Endothelial cell (in vitro differentiated cells): ENCODE measurements at regions not wholly inside any gene's neighbourhood (a gene's known extent, or its start where the extent isn't known, plus 50 kb on each side); places are given as distances from the start of the nearest gene placed in this dataset.

ENCODE experiments used
- DNase-seq: peaks from one replicate; pipeline ENCODE4 v3.0.0; 2021; ENCODE audit warnings: low spot score
- H3K27ac Mint-ChIP-seq: one replicate; pipeline ENCODE4 v1.8.0; 2021; ENCODE audit warnings: mixed read lengths, inconsistent platforms; ENCODE audit not compliant: unreplicated experiment
- H3K27me3 Mint-ChIP-seq: one replicate; pipeline ENCODE4 v1.8.0; 2021; ENCODE audit warnings: mild to moderate bottlenecking, moderate library complexity, mixed read lengths, inconsistent platforms; ENCODE audit not compliant: unreplicated experiment
- H3K36me3 Mint-ChIP-seq: one replicate; pipeline ENCODE4 v1.8.0; 2021; ENCODE audit warnings: mild to moderate bottlenecking, low read depth, mixed read lengths, inconsistent platforms; ENCODE audit not compliant: unreplicated experiment
- H3K4me1 Mint-ChIP-seq: one replicate; pipeline ENCODE4 v1.8.0; 2021; ENCODE audit warnings: mild to moderate bottlenecking, mixed read lengths, inconsistent platforms; ENCODE audit not compliant: unreplicated experiment
- H3K4me3 Mint-ChIP-seq: one replicate; pipeline ENCODE4 v1.8.0; 2021; ENCODE audit warnings: mild to moderate bottlenecking, mixed read lengths, inconsistent platforms; ENCODE audit not compliant: unreplicated experiment
- H3K9me3 Mint-ChIP-seq: one replicate; pipeline ENCODE4 v1.8.0; 2021; ENCODE audit warnings: mixed read lengths, inconsistent platforms; ENCODE audit not compliant: unreplicated experiment
- TF ChIP-seq, protein P1 (sequence below): fragments of 200-600 bp; sonication (generic); IDR thresholded peaks from one replicate; pipeline ENCODE4 v1.5.0; 2021; ENCODE audit warnings: antibody characterized with exemption; ENCODE audit not compliant: unreplicated experiment

- TF ChIP-seq, protein P1, sequence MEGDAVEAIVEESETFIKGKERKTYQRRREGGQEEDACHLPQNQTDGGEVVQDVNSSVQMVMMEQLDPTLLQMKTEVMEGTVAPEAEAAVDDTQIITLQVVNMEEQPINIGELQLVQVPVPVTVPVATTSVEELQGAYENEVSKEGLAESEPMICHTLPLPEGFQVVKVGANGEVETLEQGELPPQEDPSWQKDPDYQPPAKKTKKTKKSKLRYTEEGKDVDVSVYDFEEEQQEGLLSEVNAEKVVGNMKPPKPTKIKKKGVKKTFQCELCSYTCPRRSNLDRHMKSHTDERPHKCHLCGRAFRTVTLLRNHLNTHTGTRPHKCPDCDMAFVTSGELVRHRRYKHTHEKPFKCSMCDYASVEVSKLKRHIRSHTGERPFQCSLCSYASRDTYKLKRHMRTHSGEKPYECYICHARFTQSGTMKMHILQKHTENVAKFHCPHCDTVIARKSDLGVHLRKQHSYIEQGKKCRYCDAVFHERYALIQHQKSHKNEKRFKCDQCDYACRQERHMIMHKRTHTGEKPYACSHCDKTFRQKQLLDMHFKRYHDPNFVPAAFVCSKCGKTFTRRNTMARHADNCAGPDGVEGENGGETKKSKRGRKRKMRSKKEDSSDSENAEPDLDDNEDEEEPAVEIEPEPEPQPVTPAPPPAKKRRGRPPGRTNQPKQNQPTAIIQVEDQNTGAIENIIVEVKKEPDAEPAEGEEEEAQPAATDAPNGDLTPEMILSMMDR = no peak
- Mint-ChIP-seq H3K27me3 (no peaks in the 10 kb centered on the region), H3K36me3 (no peaks in the 10 kb centered on the region), H3K9me3 (no peaks in the 10 kb centered on the region), H3K4me1 (no peaks in the 10 kb centered on the region), H3K4me3 (no peak overlapping the region), H3K27ac (no peak overlapping the region)
- DNase-seq = no peak
Measured at GRCh38 chr2:104769096-104769495, 84.8 kb upstream of the POU3F3 start.

GRCh38 chr2:104772996-104773395 lies 80.9 kb upstream of the POU3F3 start:
- DNase-seq = no peak
- H3K4me1 Mint-ChIP-seq = no peaks in the 10 kb centered on the region
- no peak overlapping the region for H3K4me3 Mint-ChIP-seq
- H3K36me3 Mint-ChIP-seq = no peaks in the 10 kb centered on the region
- H3K27ac Mint-ChIP-seq = no peak overlapping the region
- H3K9me3 Mint-ChIP-seq = no peaks in the 10 kb centered on the region
- no peaks in the 10 kb centered on the region for H3K27me3 Mint-ChIP-seq
- TF ChIP-seq, protein P1 = no peak

GRCh38 chr2:104774631-104775030 lies 79.3 kb upstream of the POU3F3 start:
- no peak for DNase-seq
- H3K27ac Mint-ChIP-seq = no peak overlapping the region
- TF ChIP-seq, protein P1 = no peak
- H3K4me3 Mint-ChIP-seq = no peak overlapping the region
- no peaks in the 10 kb centered on the region for H3K4me1 Mint-ChIP-seq
- H3K9me3 Mint-ChIP-seq = no peaks in the 10 kb centered on the region
- H3K27me3 Mint-ChIP-seq = no peaks in the 10 kb centered on the region
- no peaks in the 10 kb centered on the region for H3K36me3 Mint-ChIP-seq

DNA sequence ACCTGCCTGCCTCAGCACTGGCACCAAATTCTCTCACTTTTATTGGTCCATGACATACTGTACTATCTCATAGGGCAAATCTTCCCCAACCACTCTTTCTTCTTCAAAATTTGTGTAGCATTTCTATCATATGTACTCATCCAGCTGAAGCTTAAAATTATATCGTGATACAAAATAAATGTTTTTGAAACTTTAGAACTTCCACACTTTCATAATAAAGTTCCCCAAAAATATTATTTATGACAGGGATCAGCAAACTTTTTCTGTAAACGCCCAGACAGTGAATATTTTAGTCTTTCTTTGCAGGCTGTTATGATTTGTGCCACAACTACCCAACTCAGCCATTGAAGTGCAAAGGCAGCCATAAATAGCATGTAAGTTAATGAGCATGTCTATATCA lies 76.2 kb upstream of the POU3F3 start:
- no peaks in the 10 kb centered on the region for H3K27me3 Mint-ChIP-seq
- H3K4me3 Mint-ChIP-seq = no peak overlapping the region
- TF ChIP-seq, protein P1 = no peak
- no peaks in the 10 kb centered on the region for H3K4me1 Mint-ChIP-seq
- no peaks in the 10 kb centered on the region for H3K36me3 Mint-ChIP-seq
- DNase-seq = no peak
- no peaks in the 10 kb centered on the region for H3K9me3 Mint-ChIP-seq
- no peak overlapping the region for H3K27ac Mint-ChIP-seq

- H3K4me1 Mint-ChIP-seq = no peaks in the 10 kb centered on the region
- no peak for DNase-seq
- no peak overlapping the region for H3K27ac Mint-ChIP-seq
- TF ChIP-seq, protein P1 = no peak
- H3K4me3 Mint-ChIP-seq = no peak overlapping the region
- H3K27me3 Mint-ChIP-seq = no peaks in the 10 kb centered on the region
- no peaks in the 10 kb centered on the region for H3K36me3 Mint-ChIP-seq
- no peaks in the 10 kb centered on the region for H3K9me3 Mint-ChIP-seq
Measured at GRCh38 chr2:104781151-104781550, 72.8 kb upstream of the POU3F3 start.
